NOMO-1 treated with dmso at 0.1 percent for 144 hours (cell line): ENCODE measurements at regions not wholly inside any gene's neighbourhood (a gene's known extent, or its start where the extent isn't known, plus 50 kb on each side); places are given as distances from the start of the nearest gene placed in this dataset.
"Not testable (repeated sequence)": the region's sequence is repeated elsewhere in the genome, so short reads cannot be mapped to it uniquely, and the experiment has no call there.

Experiments
- DNase-seq: peaks from one replicate; lab custom pipeline; 2025; ENCODE audit not compliant: unreplicated experiment; lab: John Stamatoyannopoulos, UW

GRCh38 chr17:13154398-13154797 is 136.6 kb upstream of the ELAC2 start:
- no peak for DNase-seq

- DNase-seq: no peak
These were observed 135.2 kb upstream of the ELAC2 start for GRCh38 chr17:13153036-13153435.

GRCh38 chr17:13152501-13152900 is 134.7 kb upstream of the ELAC2 start:
- no peak for DNase-seq

GRCh38 chr17:13150738-13151137 is 132.9 kb upstream of the ELAC2 start:
- DNase-seq: not testable (repeated sequence)

GRCh38 chr17:13143001-13143400 is 125.2 kb upstream of the ELAC2 start:
- no peak for DNase-seq

GRCh38 chr17:13140750-13141149 is 122.9 kb upstream of the ELAC2 start:
- no peak for DNase-seq

- DNase-seq: no peak
These were observed 117.7 kb upstream of the ELAC2 start for GRCh38 chr17:13135506-13135905.

GRCh38 chr17:13134076-13134475 is 116.2 kb upstream of the ELAC2 start:
- no peak for DNase-seq

GRCh38 chr17:13131225-13131624 is 113.4 kb upstream of the ELAC2 start:
- no peak for DNase-seq

- no peak for DNase-seq
These were observed 111.5 kb upstream of the ELAC2 start for GRCh38 chr17:13129356-13129755.

GRCh38 chr17:13128676-13129075 is 110.8 kb upstream of the ELAC2 start:
- DNase-seq: no peak

GRCh38 chr17:13127921-13128602 is 110.2 kb upstream of the ELAC2 start:
- no peak for DNase-seq

- DNase-seq: no peak
These were observed 103.0 kb upstream of the ELAC2 start for GRCh38 chr17:13120864-13121263.

- no peak for DNase-seq
These were observed 100.5 kb upstream of the ELAC2 start for GRCh38 chr17:13118311-13118710.

- no peak for DNase-seq
These were observed 99.8 kb upstream of the ELAC2 start for GRCh38 chr17:13117616-13118015.

GRCh38 chr17:13114601-13115031 is 96.8 kb upstream of the ELAC2 start:
- DNase-seq: no peak

- no peak for DNase-seq
These were observed 96.1 kb upstream of the ELAC2 start for GRCh38 chr17:13113821-13114525.

GRCh38 chr17:13107676-13108235 is 89.9 kb upstream of the ELAC2 start:
- DNase-seq: no peak

GRCh38 chr17:13106171-13106570 is 88.3 kb upstream of the ELAC2 start:
- DNase-seq: no peak

GRCh38 chr17:13104576-13104975 is 86.7 kb upstream of the ELAC2 start:
- no peak for DNase-seq

- no peak for DNase-seq
These were observed 84.7 kb upstream of the ELAC2 start for GRCh38 chr17:13102477-13102876.

GRCh38 chr17:13099926-13100325 is 82.1 kb upstream of the ELAC2 start:
- DNase-seq: no peak
